Endothelial cell of umbilical vein (primary cell): ENCODE measurements at regions not wholly inside any gene's neighbourhood (a gene's known extent, or its start where the extent isn't known, plus 50 kb on each side); places are given as distances from the start of the nearest gene placed in this dataset.

Experiments
- BruUV-seq: library from RNA; stranded (reverse); fragments of 400-500 nt; replicated peaks from 2 replicates; lab custom pipeline; 2021; lab: Mats Ljungman, UMichigan
- CTCF ChIA-PET: fragments of 300-600, 350-600 bp; sonication (Branson Sonifier 250); formaldehyde crosslinking; loops from one replicate; lab custom pipeline; 2021; ENCODE audit warnings: antibody characterized with exemption, inconsistent platforms; lab: Charles Lee
- POLR2A ChIA-PET: fragments of 300-600, 350-600 bp; sonication (Branson Sonifier 250); formaldehyde crosslinking; loops from one replicate; lab custom pipeline; 2021; ENCODE audit warnings: antibody characterized with exemption, inconsistent platforms; lab: Charles Lee
- DNase-seq: peaks from one replicate; pipeline ENCODE4 v3.0.0-alpha.2; 2011; ENCODE audit warnings: low read depth, low spot score
- FAIRE-seq: peaks from 2 replicates; lab custom pipeline; 2011; peaks lifted over from hg19 to GRCh38; lab: Jason Lieb, UNC
- H2AFZ ChIP-seq: 2 replicates; pipeline ENCODE4 v1.6.0; 2012; ENCODE audit warnings: low read depth, low read length, control low read depth, inconsistent platforms
- H3K27ac ChIP-seq: 2 replicates; pipeline ENCODE4 v1.5.1; 2011; ENCODE audit warnings: low read depth, mild to moderate bottlenecking, control low read depth, low read length, moderate library complexity; ENCODE audit not compliant: insufficient read depth
- H3K27me3 ChIP-seq, 2 experiments: 2 replicates each; pipeline versions ENCODE4 v1.6.0 to v1.6.1; 2011; ENCODE audit warnings: low read length in 2 of 2, mixed read lengths in 1 of 2; ENCODE audit not compliant: control insufficient read depth in 2 of 2, insufficient read depth in 2 of 2
- H3K36me3 ChIP-seq, 2 experiments: 2 replicates in 1 of 2; 3 replicates in 1 of 2; pipeline ENCODE4 v1.5.1; 2011; ENCODE audit warnings: low read length in 2 of 2, mild to moderate bottlenecking in 1 of 2, moderate library complexity in 1 of 2; ENCODE audit not compliant: control insufficient read depth in 2 of 2, insufficient read depth in 2 of 2; ENCODE audit errors: extremely low read depth in 1 of 2
- H3K4me1 ChIP-seq: 3 replicates; pipeline ENCODE4 v1.5.1; 2011; ENCODE audit warnings: mild to moderate bottlenecking, low read length; ENCODE audit not compliant: control insufficient read depth, insufficient read depth; ENCODE audit errors: extremely low read depth
- H3K4me2 ChIP-seq: 2 replicates; pipeline ENCODE4 v1.6.1; 2011; ENCODE audit warnings: low read length, control low read depth, mixed read lengths; ENCODE audit not compliant: insufficient read depth
- H3K4me3 ChIP-seq, 3 experiments: fragments of 200-600 bp in 1 of 3; sonication (generic), shearing (Covaris generic) in 1 of 3; replicated peaks in 1 of 3; 2 replicates each; pipeline ENCODE4 v1.5.1; 2011 to 2016; ENCODE audit warnings: control low read depth in 3 of 3, low read length in 3 of 3, mild to moderate bottlenecking in 2 of 3, inconsistent platforms in 1 of 3, low read depth in 1 of 3, moderate library complexity in 1 of 3; ENCODE audit not compliant: insufficient read depth in 1 of 3
- H3K79me2 ChIP-seq: 2 replicates; pipeline ENCODE4 v1.6.0; 2012; ENCODE audit warnings: low read length, inconsistent platforms; ENCODE audit not compliant: control insufficient read depth, insufficient read depth
- H3K9ac ChIP-seq: replicated peaks from 2 replicates; pipeline ENCODE3; 2011; ENCODE audit warnings: low read length, control low read depth; ENCODE audit not compliant: insufficient read depth; ENCODE audit errors: extremely low read depth
- H3K9me1 ChIP-seq: replicated peaks from 3 replicates; pipeline ENCODE4 v1.6.0; 2011; ENCODE audit warnings: mild to moderate bottlenecking, low read length; ENCODE audit not compliant: control insufficient read depth, insufficient read depth; ENCODE audit errors: extremely low read depth
- H3K9me3 ChIP-seq: replicated peaks from 2 replicates; pipeline ENCODE4 v1.5.1; 2012; ENCODE audit warnings: low read length, inconsistent platforms; ENCODE audit not compliant: control insufficient read depth, insufficient read depth
- H4K20me1 ChIP-seq: replicated peaks from 2 replicates; pipeline ENCODE3; 2011; ENCODE audit warnings: mild to moderate bottlenecking, low read length; ENCODE audit not compliant: control insufficient read depth, insufficient read depth; ENCODE audit errors: extremely low read depth
- EZH2 ChIP-seq: IDR thresholded peaks from 2 replicates; pipeline ENCODE4 v1.6.1; 2012; ENCODE audit warnings: borderline replicate concordance, low read depth, mild to moderate bottlenecking, moderate library complexity, low read length, inconsistent platforms; ENCODE audit not compliant: severe bottlenecking
- FOS ChIP-seq: IDR thresholded peaks from 2 replicates; pipeline ENCODE4 v1.6.1; 2011; ENCODE audit warnings: mild to moderate bottlenecking, low read length, moderate library complexity, borderline replicate concordance; ENCODE audit not compliant: insufficient read depth
- GATA2 ChIP-seq: IDR thresholded peaks from 2 replicates; pipeline ENCODE4 v1.7.0; 2011; ENCODE audit warnings: low read depth, mild to moderate bottlenecking, moderate library complexity, mixed read lengths, low read length; ENCODE audit not compliant: insufficient read length, insufficient read depth
- JUN ChIP-seq: IDR thresholded peaks from 2 replicates; pipeline ENCODE4 v1.6.1; 2011; ENCODE audit warnings: borderline replicate concordance, low read depth; ENCODE audit not compliant: insufficient read length, insufficient read depth
- MYC ChIP-seq: IDR thresholded peaks from one replicate; pipeline ENCODE4 v1.6.1; 2011; ENCODE audit warnings: mild to moderate bottlenecking, low read depth, low read length
- POLR2A ChIP-seq: IDR thresholded peaks from 2 replicates; pipeline ENCODE4 v1.6.1; 2012; ENCODE audit warnings: low read depth, mild to moderate bottlenecking, control low read depth, low read length
- POLR2AphosphoS5 ChIP-seq: IDR thresholded peaks from 2 replicates; pipeline ENCODE4 v1.6.1; 2012; ENCODE audit warnings: low read depth, mild to moderate bottlenecking, control low read depth, low read length, moderate library complexity; ENCODE audit not compliant: insufficient read depth
- dilution Hi-C: fragments of 300-500 bp; cut with MboI; formaldehyde crosslinking; loops from one replicate; pipeline ENCODE4 v1.15.0; 2019; ENCODE audit warnings: low sequenced_read_pairs; ENCODE audit not compliant: extremely low pct_ligation_motif_present
- intact Hi-C: fragments of 100-400 bp; cut with micrococcal nuclease; formaldehyde crosslinking; loops from one replicate; pipeline ENCODE4 v1.10.0; 2022
- TF ChIP-seq, protein P1 (sequence below), 2 donors: IDR thresholded peaks; 1 replicate in 1 of 2; 2 replicates in 1 of 2; pipeline ENCODE4 v1.5.1; 2011; ENCODE audit warnings: low read length in 2 of 2, mild to moderate bottlenecking in 2 of 2, moderate library complexity in 2 of 2, control low read depth in 1 of 2, inconsistent platforms in 1 of 2, low read depth in 1 of 2; ENCODE audit not compliant: insufficient read depth in 1 of 2; ENCODE audit errors: extremely low read depth in 1 of 2
- TF ChIP-seq, protein P2 (sequence below): IDR thresholded peaks from 2 replicates; pipeline ENCODE4 v1.6.1; 2011; ENCODE audit not compliant: insufficient read depth, insufficient read length

DNA sequence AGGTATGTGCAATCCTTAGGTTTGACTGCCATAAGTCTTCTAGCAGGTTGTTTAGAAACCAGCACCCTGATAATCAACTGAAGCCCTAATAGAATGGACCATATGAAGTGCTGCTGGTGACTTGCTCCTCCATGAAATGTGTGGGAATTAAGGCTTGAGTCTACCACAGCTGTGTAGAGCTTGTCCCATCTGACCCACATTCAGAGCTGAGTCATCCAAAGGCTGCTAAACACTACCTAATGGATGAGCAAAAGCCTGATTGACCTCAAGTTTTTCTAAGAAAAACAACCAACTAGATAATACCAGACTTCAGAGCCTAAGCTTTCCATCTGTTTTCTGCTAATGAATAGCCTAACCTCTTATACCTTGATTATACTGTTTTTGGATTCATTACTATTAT lies 120.3 kb upstream of the MOCS1 start:
- ChIA-PET POLR2A (no interaction called here), CTCF (no interaction called here)
- no peaks in the 10 kb centered on the region for H3K9me1 ChIP-seq
- TF ChIP-seq FOS (no peak), POLR2A (no peak), EZH2 (no peak), JUN (no peak), POLR2AphosphoS5 (no peak), GATA2 (no peak), MYC (no peak)
- TF ChIP-seq, protein P1, sequence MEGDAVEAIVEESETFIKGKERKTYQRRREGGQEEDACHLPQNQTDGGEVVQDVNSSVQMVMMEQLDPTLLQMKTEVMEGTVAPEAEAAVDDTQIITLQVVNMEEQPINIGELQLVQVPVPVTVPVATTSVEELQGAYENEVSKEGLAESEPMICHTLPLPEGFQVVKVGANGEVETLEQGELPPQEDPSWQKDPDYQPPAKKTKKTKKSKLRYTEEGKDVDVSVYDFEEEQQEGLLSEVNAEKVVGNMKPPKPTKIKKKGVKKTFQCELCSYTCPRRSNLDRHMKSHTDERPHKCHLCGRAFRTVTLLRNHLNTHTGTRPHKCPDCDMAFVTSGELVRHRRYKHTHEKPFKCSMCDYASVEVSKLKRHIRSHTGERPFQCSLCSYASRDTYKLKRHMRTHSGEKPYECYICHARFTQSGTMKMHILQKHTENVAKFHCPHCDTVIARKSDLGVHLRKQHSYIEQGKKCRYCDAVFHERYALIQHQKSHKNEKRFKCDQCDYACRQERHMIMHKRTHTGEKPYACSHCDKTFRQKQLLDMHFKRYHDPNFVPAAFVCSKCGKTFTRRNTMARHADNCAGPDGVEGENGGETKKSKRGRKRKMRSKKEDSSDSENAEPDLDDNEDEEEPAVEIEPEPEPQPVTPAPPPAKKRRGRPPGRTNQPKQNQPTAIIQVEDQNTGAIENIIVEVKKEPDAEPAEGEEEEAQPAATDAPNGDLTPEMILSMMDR (IDR thresholded peaks at IDR 0.05; ENCODE audit: extremely low read depth in 1 of 2, insufficient read depth in 1 of 2, low read depth in 1 of 2, low read length in 2 of 2): no peak
- TF ChIP-seq, protein P2, sequence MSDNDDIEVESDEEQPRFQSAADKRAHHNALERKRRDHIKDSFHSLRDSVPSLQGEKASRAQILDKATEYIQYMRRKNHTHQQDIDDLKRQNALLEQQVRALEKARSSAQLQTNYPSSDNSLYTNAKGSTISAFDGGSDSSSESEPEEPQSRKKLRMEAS: no peak
- no peaks in the 10 kb centered on the region for H3K9me3 ChIP-seq
- no peak overlapping the region for H3K4me2 ChIP-seq
- DNase-seq (no peak), FAIRE-seq (no peak)
- H3K27me3 ChIP-seq: no peaks in the 10 kb centered on the region
- no peaks in the 10 kb centered on the region for H3K79me2 ChIP-seq
- dilution Hi-C loops: no loop called here
- no peaks in the 10 kb centered on the region for H3K4me1 ChIP-seq
- no peak overlapping the region for H3K9ac ChIP-seq
- no TSS peak for BruUV-seq
- no peaks in the 10 kb centered on the region for H3K36me3 ChIP-seq
- H3K4me3 ChIP-seq: no peak overlapping the region
- intact Hi-C loops: no loop called here
- no peaks in the 10 kb centered on the region for H4K20me1 ChIP-seq
- no peak overlapping the region for H2AFZ ChIP-seq
- no peak overlapping the region for H3K27ac ChIP-seq
